ENCODE measurements at regions not wholly inside any gene's neighbourhood (a gene's known extent, or its start where the extent isn't known, plus 50 kb on each side); places are given as distances from the start of the nearest gene placed in this dataset.

DNA sequence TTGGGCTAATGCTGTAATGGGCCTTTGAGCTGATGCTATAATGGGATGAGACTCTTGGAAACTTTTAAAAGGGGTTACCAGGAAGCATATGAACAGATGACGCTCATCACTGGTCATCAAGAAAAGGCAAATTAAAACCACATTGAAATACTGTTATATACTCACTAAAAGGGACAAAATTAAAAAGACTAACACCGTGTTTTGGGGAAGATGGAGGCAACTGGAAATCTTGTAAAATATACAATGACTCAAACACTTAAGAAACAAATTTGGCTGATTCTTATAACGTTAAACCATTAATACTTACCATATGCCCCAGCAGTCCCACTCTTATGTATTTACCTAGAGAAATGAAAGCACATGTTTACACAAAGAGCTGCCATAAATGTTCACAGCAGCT is 207.2 kb upstream of the GPRIN3 start:
- Histone ChIP-seq H3K27ac (replicated peaks) (no peak overlapping the region), H3K27me3 (ENCODE audit: insufficient read depth, poor library complexity, severe bottlenecking) (no peaks in the 10 kb centered on the region), H3K4me3 (replicated peaks; ENCODE audit: insufficient read depth, low read length) (no peak overlapping the region)
- TF ChIP-seq, protein P1, sequence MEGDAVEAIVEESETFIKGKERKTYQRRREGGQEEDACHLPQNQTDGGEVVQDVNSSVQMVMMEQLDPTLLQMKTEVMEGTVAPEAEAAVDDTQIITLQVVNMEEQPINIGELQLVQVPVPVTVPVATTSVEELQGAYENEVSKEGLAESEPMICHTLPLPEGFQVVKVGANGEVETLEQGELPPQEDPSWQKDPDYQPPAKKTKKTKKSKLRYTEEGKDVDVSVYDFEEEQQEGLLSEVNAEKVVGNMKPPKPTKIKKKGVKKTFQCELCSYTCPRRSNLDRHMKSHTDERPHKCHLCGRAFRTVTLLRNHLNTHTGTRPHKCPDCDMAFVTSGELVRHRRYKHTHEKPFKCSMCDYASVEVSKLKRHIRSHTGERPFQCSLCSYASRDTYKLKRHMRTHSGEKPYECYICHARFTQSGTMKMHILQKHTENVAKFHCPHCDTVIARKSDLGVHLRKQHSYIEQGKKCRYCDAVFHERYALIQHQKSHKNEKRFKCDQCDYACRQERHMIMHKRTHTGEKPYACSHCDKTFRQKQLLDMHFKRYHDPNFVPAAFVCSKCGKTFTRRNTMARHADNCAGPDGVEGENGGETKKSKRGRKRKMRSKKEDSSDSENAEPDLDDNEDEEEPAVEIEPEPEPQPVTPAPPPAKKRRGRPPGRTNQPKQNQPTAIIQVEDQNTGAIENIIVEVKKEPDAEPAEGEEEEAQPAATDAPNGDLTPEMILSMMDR (IDR thresholded peaks at IDR 0.05; ENCODE audit: insufficient read depth, low read length) = no peak
- no peak for TF ChIP-seq SPI1 (IDR thresholded peaks at IDR 0.05; ENCODE audit: borderline replicate concordance, low read depth)
- TF ChIP-seq GABPA (IDR thresholded peaks at IDR 0.05; ENCODE audit: low read depth) = no peak
- TF ChIP-seq POLR2AphosphoS5 (IDR thresholded peaks at IDR 0.05; ENCODE audit: low read depth) = no peak
- TF ChIP-seq, protein P2, sequence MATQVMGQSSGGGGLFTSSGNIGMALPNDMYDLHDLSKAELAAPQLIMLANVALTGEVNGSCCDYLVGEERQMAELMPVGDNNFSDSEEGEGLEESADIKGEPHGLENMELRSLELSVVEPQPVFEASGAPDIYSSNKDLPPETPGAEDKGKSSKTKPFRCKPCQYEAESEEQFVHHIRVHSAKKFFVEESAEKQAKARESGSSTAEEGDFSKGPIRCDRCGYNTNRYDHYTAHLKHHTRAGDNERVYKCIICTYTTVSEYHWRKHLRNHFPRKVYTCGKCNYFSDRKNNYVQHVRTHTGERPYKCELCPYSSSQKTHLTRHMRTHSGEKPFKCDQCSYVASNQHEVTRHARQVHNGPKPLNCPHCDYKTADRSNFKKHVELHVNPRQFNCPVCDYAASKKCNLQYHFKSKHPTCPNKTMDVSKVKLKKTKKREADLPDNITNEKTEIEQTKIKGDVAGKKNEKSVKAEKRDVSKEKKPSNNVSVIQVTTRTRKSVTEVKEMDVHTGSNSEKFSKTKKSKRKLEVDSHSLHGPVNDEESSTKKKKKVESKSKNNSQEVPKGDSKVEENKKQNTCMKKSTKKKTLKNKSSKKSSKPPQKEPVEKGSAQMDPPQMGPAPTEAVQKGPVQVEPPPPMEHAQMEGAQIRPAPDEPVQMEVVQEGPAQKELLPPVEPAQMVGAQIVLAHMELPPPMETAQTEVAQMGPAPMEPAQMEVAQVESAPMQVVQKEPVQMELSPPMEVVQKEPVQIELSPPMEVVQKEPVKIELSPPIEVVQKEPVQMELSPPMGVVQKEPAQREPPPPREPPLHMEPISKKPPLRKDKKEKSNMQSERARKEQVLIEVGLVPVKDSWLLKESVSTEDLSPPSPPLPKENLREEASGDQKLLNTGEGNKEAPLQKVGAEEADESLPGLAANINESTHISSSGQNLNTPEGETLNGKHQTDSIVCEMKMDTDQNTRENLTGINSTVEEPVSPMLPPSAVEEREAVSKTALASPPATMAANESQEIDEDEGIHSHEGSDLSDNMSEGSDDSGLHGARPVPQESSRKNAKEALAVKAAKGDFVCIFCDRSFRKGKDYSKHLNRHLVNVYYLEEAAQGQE (IDR thresholded peaks at IDR 0.05; ENCODE audit: insufficient replicate concordance, low read depth) = no peak
- DNase-seq (ENCODE audit: low read depth in 1 of 2, low spot score in 1 of 2) = no peak

DNA sequence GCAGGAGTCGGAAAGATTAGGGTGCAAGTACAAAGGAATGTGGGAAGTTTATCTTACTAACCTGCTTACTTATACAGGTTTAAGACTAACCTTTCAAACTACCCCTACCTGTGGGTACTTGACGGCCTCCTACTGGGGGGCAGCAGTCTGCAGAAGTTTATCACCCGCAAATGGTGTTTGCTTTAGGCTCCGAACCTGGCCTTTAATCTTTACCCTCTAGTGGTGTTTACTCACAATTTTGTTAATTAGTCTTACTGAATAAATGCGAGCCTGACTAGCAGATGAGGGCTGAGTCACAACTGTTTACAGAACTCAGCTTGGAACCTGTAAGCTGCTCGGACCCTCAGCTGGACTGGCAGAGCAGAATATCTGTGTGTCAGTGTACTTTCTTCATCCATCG is 204.2 kb upstream of the GPRIN3 start:
- no peak for DNase-seq (ENCODE audit: low read depth in 1 of 2, low spot score in 1 of 2)
- TF ChIP-seq SPI1 (IDR thresholded peaks at IDR 0.05; ENCODE audit: borderline replicate concordance, low read depth) (no peak), GABPA (IDR thresholded peaks at IDR 0.05; ENCODE audit: low read depth) (no peak), POLR2AphosphoS5 (IDR thresholded peaks at IDR 0.05; ENCODE audit: low read depth) (no peak)
- TF ChIP-seq, protein P1 (IDR thresholded peaks at IDR 0.05; ENCODE audit: insufficient read depth, low read length) = no peak
- TF ChIP-seq, protein P2 (IDR thresholded peaks at IDR 0.05; ENCODE audit: insufficient replicate concordance, low read depth) = no peak

DNA sequence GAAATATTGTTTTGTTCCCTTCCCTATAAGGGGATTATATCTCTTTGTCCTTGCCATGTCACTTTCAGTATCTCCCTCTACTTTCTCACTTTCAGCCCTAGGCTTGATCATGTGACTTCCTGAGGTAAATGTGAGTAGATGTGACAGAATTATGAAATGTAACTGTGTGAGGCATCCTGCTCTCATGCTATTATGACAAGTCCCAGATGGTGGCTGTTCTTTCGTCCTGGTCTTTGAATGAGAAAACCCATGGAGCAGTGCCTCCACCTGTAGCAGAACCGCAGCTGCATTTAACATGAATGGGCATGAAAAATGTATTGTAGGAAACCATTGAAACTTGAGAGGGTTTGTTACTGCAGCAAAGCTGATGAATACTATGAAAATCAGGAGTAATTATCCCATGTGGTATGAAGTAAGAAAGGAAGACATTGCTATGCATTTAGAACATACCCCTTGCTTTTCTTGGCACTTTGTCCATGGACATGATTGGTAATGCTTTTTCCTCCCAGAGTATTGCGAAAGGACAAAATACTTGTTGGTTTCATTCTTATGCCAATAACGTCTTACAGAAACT is 202.2 kb upstream of the GPRIN3 start:
- no peak for DNase-seq (ENCODE audit: low read depth in 1 of 2, low spot score in 1 of 2)
- Histone ChIP-seq H3K27ac (replicated peaks) (no peak overlapping the region), H3K27me3 (ENCODE audit: insufficient read depth, poor library complexity, severe bottlenecking) (no peaks in the 10 kb centered on the region), H3K4me3 (replicated peaks; ENCODE audit: insufficient read depth, low read length) (no peak overlapping the region)
- TF ChIP-seq, protein P2 (IDR thresholded peaks at IDR 0.05; ENCODE audit: insufficient replicate concordance, low read depth) = no peak
- TF ChIP-seq POLR2AphosphoS5 (IDR thresholded peaks at IDR 0.05; ENCODE audit: low read depth) (no peak), SPI1 (IDR thresholded peaks at IDR 0.05; ENCODE audit: borderline replicate concordance, low read depth) (no peak), GABPA (IDR thresholded peaks at IDR 0.05; ENCODE audit: low read depth) (no peak)
- TF ChIP-seq, protein P1 (IDR thresholded peaks at IDR 0.05; ENCODE audit: insufficient read depth, low read length) = no peak

More for the DNA sequence above, 204.2 kb upstream of the GPRIN3 start:
- Histone ChIP-seq H3K27me3 (ENCODE audit: insufficient read depth, poor library complexity, severe bottlenecking) (no peaks in the 10 kb centered on the region), H3K4me3 (replicated peaks; ENCODE audit: insufficient read depth, low read length) (no peak overlapping the region), H3K27ac (replicated peaks) (no peak overlapping the region)

Measured in HL-60 (cell line).